ENCODE measurements at regions not wholly inside any gene's neighbourhood (a gene's known extent, or its start where the extent isn't known, plus 50 kb on each side); places are given as distances from the start of the nearest gene placed in this dataset.

- DNase-seq, result no peak
Observed at GRCh38 chr1:30402031-30402430, 321.4 kb downstream of the MATN1 start.

GRCh38 chr1:30400507-30400906 is 322.9 kb downstream of the MATN1 start:
- DNase-seq, result no peak

- DNase-seq, result no peak
Observed at GRCh38 chr1:30399026-30399425, 324.4 kb downstream of the MATN1 start.

GRCh38 chr1:30397576-30397975 is 325.8 kb downstream of the MATN1 start:
- no peak for DNase-seq

GRCh38 chr1:30395631-30396030 is 327.8 kb downstream of the MATN1 start:
- no peak for DNase-seq

- peak; percentile 9 for DNase-seq
Observed at GRCh38 chr1:30388386-30388785, 335.0 kb downstream of the MATN1 start.

- peak; percentile 35 for DNase-seq
Observed at GRCh38 chr1:30386156-30386926, 337.0 kb downstream of the MATN1 start.

- peak; percentile 36 for DNase-seq
Observed at GRCh38 chr1:30385246-30385995, 338.0 kb downstream of the MATN1 start.

- DNase-seq, result peak; percentile 55
Observed at GRCh38 chr1:30384286-30385245, 338.8 kb downstream of the MATN1 start.

- peak; percentile 59 for DNase-seq
Observed at GRCh38 chr1:30383221-30383711, 340.1 kb downstream of the MATN1 start.

- DNase-seq, result peak; percentile 12
Observed at GRCh38 chr1:30382496-30382895, 340.9 kb downstream of the MATN1 start.

GRCh38 chr1:30381671-30382365 is 341.6 kb downstream of the MATN1 start:
- peak; percentile 28 for DNase-seq

GRCh38 chr1:30381266-30381665 is 342.1 kb downstream of the MATN1 start:
- DNase-seq, result no peak

GRCh38 chr1:30380625-30380984 is 342.8 kb downstream of the MATN1 start:
- DNase-seq, result peak; percentile 20

- peak; percentile 83 for DNase-seq
Observed at GRCh38 chr1:30379684-30380624, 343.4 kb downstream of the MATN1 start.

- DNase-seq, result peak; percentile 82
Observed at GRCh38 chr1:30378991-30379581, 344.3 kb downstream of the MATN1 start.

- no peak for DNase-seq
Observed at GRCh38 chr1:30378003-30378596, 345.3 kb downstream of the MATN1 start.

- DNase-seq, result peak; percentile 43
Observed at GRCh38 chr1:30377230-30378002, 346.0 kb downstream of the MATN1 start.

- peak; percentile 25 for DNase-seq
Observed at GRCh38 chr1:30376054-30376697, 347.2 kb downstream of the MATN1 start.

All from islet precursor cell (in vitro differentiated cells).